ENCODE measurements at regions not wholly inside any gene's neighbourhood (a gene's known extent, or its start where the extent isn't known, plus 50 kb on each side); places are given as distances from the start of the nearest gene placed in this dataset.

DNA sequence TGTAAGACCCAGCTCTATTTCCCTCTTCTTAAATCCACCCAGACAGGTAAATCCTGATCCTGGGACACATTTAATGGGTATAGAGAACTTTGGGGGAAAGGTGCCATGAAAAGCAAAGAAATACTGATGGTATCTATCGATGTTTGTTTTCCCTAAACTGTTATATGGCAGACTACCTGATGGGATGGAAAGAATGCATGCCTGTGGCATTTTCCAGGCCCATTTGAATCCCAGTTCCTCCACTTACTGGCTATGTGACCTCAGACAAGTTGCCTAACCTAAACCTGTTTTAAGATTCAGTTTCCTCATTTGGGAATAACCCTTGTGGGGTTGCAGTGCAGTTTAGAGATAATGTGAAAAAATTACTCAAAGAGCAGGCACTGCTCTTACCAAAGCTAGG, 404.5 kb downstream of the FUT8 start:
- TF ChIP-seq EZH2phosphoT487 (IDR thresholded peaks at IDR 0.05; ENCODE audit: unreplicated experiment), result no peak
- TF ChIP-seq, protein P1, sequence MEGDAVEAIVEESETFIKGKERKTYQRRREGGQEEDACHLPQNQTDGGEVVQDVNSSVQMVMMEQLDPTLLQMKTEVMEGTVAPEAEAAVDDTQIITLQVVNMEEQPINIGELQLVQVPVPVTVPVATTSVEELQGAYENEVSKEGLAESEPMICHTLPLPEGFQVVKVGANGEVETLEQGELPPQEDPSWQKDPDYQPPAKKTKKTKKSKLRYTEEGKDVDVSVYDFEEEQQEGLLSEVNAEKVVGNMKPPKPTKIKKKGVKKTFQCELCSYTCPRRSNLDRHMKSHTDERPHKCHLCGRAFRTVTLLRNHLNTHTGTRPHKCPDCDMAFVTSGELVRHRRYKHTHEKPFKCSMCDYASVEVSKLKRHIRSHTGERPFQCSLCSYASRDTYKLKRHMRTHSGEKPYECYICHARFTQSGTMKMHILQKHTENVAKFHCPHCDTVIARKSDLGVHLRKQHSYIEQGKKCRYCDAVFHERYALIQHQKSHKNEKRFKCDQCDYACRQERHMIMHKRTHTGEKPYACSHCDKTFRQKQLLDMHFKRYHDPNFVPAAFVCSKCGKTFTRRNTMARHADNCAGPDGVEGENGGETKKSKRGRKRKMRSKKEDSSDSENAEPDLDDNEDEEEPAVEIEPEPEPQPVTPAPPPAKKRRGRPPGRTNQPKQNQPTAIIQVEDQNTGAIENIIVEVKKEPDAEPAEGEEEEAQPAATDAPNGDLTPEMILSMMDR (conservative IDR thresholded peaks at IDR 0.05; ENCODE audit: low read depth in 2 of 2), result no peak
- TF ChIP-seq POLR2AphosphoS5 (IDR thresholded peaks at IDR 0.05; ENCODE audit: low read depth), result no peak
- no peak for TF ChIP-seq REST (IDR thresholded peaks at IDR 0.05; ENCODE audit: unreplicated experiment)
- no peak for TF ChIP-seq EZH2 (IDR thresholded peaks at IDR 0.05; ENCODE audit: low read depth, unreplicated experiment)
- no peak for TF ChIP-seq STAT1 (IDR thresholded peaks at IDR 0.05; ENCODE audit: unreplicated experiment)
- TF ChIP-seq CREB1 (CRISPR knock-in tag; IDR thresholded peaks at IDR 0.05; ENCODE audit: low read depth), result no peak
